HepG2 (cell line): ENCODE measurements at regions not wholly inside any gene's neighbourhood (a gene's known extent, or its start where the extent isn't known, plus 50 kb on each side); places are given as distances from the start of the nearest gene placed in this dataset.

ENCODE experiments used
- ATAC-seq: fragments of 200-7000 bp; cut with Tn5 transposase; 3 replicates; pipeline ENCODE4 v1.9.1; 2020; ENCODE audit warnings: mild to moderate bottlenecking, moderate library complexity
- BruUV-seq: library from RNA; stranded (reverse); fragments of 400-500 nt; replicated peaks from 2 replicates; lab custom pipeline; 2021; lab: Mats Ljungman, UMichigan
- CTCF ChIA-PET: fragments of 300-600 bp; formaldehyde crosslinking; extraction: SDS; loops from one replicate; lab custom pipeline; 2021; ENCODE audit warnings: low total read pairs, inconsistent platforms, low intra/inter-chr PET ratio; lab: Yijun Ruan, JAX
- POLR2A ChIA-PET: fragments of 350-600 bp; sonication (Branson Sonifier 250); formaldehyde crosslinking; loops from one replicate; lab custom pipeline; 2020; ENCODE audit warnings: antibody characterized with exemption, inconsistent platforms; lab: Yijun Ruan, JAX
- DNase-seq: peaks from one replicate; pipeline ENCODE4 v3.0.0-alpha.2; 2015; ENCODE audit warnings: low spot score
- FAIRE-seq: peaks from 3 replicates; lab custom pipeline; 2011; peaks lifted over from hg19 to GRCh38; lab: Jason Lieb, UNC
- H2AFZ ChIP-seq: one replicate; pipeline ENCODE4 v1.6.1; 2011; ENCODE audit warnings: low read length, inconsistent platforms
- H3K27ac ChIP-seq: fragments of 300-600 bp; 3 replicates; pipeline ENCODE4 v1.8.0; 2011; ENCODE audit warnings: mixed run types, mild to moderate bottlenecking, mixed read lengths, low read length, inconsistent platforms; ENCODE audit not compliant: insufficient read depth; ENCODE audit errors: extremely low read length
- H3K27me3 ChIP-seq, 2 experiments: fragments of 200-600 bp in 1 of 2; 2 replicates in 1 of 2; 3 replicates in 1 of 2; pipeline versions ENCODE4 v1.6.0 to v1.8.0; 2011; ENCODE audit warnings: low read length in 2 of 2, mild to moderate bottlenecking in 2 of 2, moderate library complexity in 2 of 2, inconsistent platforms in 1 of 2; ENCODE audit not compliant: insufficient read depth in 2 of 2, control insufficient read depth in 1 of 2
- H3K36me3 ChIP-seq, 2 experiments: fragments of 200-600 bp in 1 of 2; replicated peaks in 1 of 2; 2 replicates in 1 of 2; 3 replicates in 1 of 2; pipeline versions ENCODE4 v1.5.1 to v1.8.0; 2011; ENCODE audit warnings: low read length in 2 of 2, inconsistent platforms in 1 of 2; ENCODE audit not compliant: insufficient read depth in 2 of 2, control insufficient read depth in 1 of 2
- H3K4me1 ChIP-seq: 2 replicates; pipeline ENCODE4 v1.5.1; 2012; ENCODE audit warnings: low read length, inconsistent platforms; ENCODE audit not compliant: insufficient read depth
- H3K4me2 ChIP-seq: 2 replicates; pipeline ENCODE4 v1.6.0; 2011; ENCODE audit warnings: low read depth, low read length, inconsistent platforms
- H3K4me3 ChIP-seq, 3 experiments: fragments of 200-600 bp in 1 of 3; sonication (generic), shearing (Covaris generic) in 1 of 3; replicated peaks in 1 of 3; 2 replicates each; pipeline ENCODE4 v1.5.1; 2011 to 2016; ENCODE audit warnings: low read length in 3 of 3, inconsistent platforms in 2 of 3, low read depth in 2 of 3, mild to moderate bottlenecking in 2 of 3, control low read depth in 1 of 3, mixed read lengths in 1 of 3; ENCODE audit not compliant: insufficient read depth in 1 of 3
- H3K79me2 ChIP-seq: one replicate; pipeline ENCODE4 v1.6.1; 2011; ENCODE audit warnings: low read length, inconsistent platforms; ENCODE audit not compliant: insufficient read depth
- H3K9ac ChIP-seq: 2 replicates; pipeline ENCODE4 v1.6.0; 2011; ENCODE audit warnings: mild to moderate bottlenecking, low read depth, low read length, inconsistent platforms; ENCODE audit not compliant: insufficient read depth
- H3K9me3 ChIP-seq: 2 replicates; pipeline ENCODE4 v1.5.1; 2012; ENCODE audit warnings: mild to moderate bottlenecking, low read length
- H4K20me1 ChIP-seq: 2 replicates; pipeline ENCODE4 v1.6.0; 2011; ENCODE audit warnings: inconsistent platforms, mild to moderate bottlenecking, low read length, moderate library complexity; ENCODE audit not compliant: insufficient read depth
- CBX2 ChIP-seq, 2 experiments: fragments of 200-600 bp in 1 of 2; sonication (generic); formaldehyde crosslinking in 1 of 2; IDR thresholded peaks; 2 replicates each; pipeline versions ENCODE4 v1.7.0 to v1.8.1; 2018 to 2022; ENCODE audit warnings: low read depth in 2 of 2, low read length in 1 of 2, mild to moderate bottlenecking in 1 of 2, missing genetic modification reagents in 1 of 2
- FOXP4 ChIP-seq: sonication (generic); formaldehyde crosslinking; IDR thresholded peaks from 2 replicates; pipeline ENCODE4 v1.4.0; 2020; ENCODE audit warnings: missing genetic modification reagents
- NKX3-1 ChIP-seq: sonication (generic); formaldehyde crosslinking; IDR thresholded peaks from 2 replicates; pipeline ENCODE4 v1.5.0; 2020; ENCODE audit warnings: missing genetic modification reagents
- PRDM4 ChIP-seq: sonication (generic); formaldehyde crosslinking; IDR thresholded peaks from 2 replicates; pipeline ENCODE4 v1.9.0; 2021; ENCODE audit warnings: missing genetic modification reagents, borderline replicate concordance
- SP5 ChIP-seq: IDR thresholded peaks from 2 replicates; pipeline ENCODE4 v1.6.1; 2016; ENCODE audit warnings: low read depth, borderline replicate concordance
- SSRP1 ChIP-seq: IDR thresholded peaks from 2 replicates; pipeline ENCODE4 v1.6.1; 2016; ENCODE audit warnings: control low read depth
- ZKSCAN1 ChIP-seq: fragments of 150-350 bp; IDR thresholded peaks from 2 replicates; pipeline ENCODE4 v1.6.1; 2014; ENCODE audit warnings: low read length
- ZNF333 ChIP-seq: sonication (generic); formaldehyde crosslinking; IDR thresholded peaks from 2 replicates; pipeline ENCODE4 v1.4.0; 2020; ENCODE audit warnings: mild to moderate bottlenecking, missing genetic modification reagents, borderline replicate concordance
- ZNF33B ChIP-seq: sonication (generic); formaldehyde crosslinking; IDR thresholded peaks from 2 replicates; pipeline ENCODE4 v1.5.1; 2020; ENCODE audit warnings: mild to moderate bottlenecking, missing genetic modification reagents
- ZNF564 ChIP-seq: sonication (generic); formaldehyde crosslinking; IDR thresholded peaks from 2 replicates; pipeline ENCODE4 v1.8.1; 2023; ENCODE audit warnings: mild to moderate bottlenecking, missing genetic modification reagents
- ZNF570 ChIP-seq: sonication (generic); formaldehyde crosslinking; IDR thresholded peaks from 2 replicates; pipeline ENCODE4 v1.4.0; 2020; ENCODE audit warnings: mild to moderate bottlenecking, missing genetic modification reagents, borderline replicate concordance
- ZNF597 ChIP-seq: sonication (generic); formaldehyde crosslinking; IDR thresholded peaks from 2 replicates; pipeline ENCODE4 v1.5.0; 2020; ENCODE audit warnings: missing genetic modification reagents
- WGBS: methylation state at CpG from one replicate; pipeline ENCODE4 v1.1.6; 2017; ENCODE audit warnings: low lambda C conversion rate; 5-methylcytosine and 5-hydroxymethylcytosine counted together
- in situ Hi-C: cut with HindIII; loops from 2 replicates; pipeline ENCODE4 v1.10.0; 2017; ENCODE audit warnings: low pct_unique_long_range_greater_than_20kb; ENCODE audit not compliant: extremely low pct_ligation_motif_present
- intact Hi-C: fragments of 100-400 bp; cut with micrococcal nuclease; formaldehyde crosslinking; loops from one replicate; pipeline ENCODE4 v1.10.0; 2022; ENCODE audit not compliant: unreplicated experiment

GRCh38 chr3:18027161-18027939, 284.9 kb upstream of the TBC1D5 start:
- no peaks in the 10 kb centered on the region for H4K20me1 ChIP-seq
- H3K9me3 ChIP-seq: no peaks in the 10 kb centered on the region
- ChIA-PET CTCF (no interaction called here), POLR2A (no interaction called here)
- FAIRE-seq (no peak), DNase-seq (no peak), ATAC-seq (no peak)
- no peak overlapping the region for H3K4me2 ChIP-seq
- intact Hi-C loops (no loop called here), in situ Hi-C loops (no loop called here)
- no peak overlapping the region for H3K9ac ChIP-seq
- no peak overlapping the region for H3K4me3 ChIP-seq
- no peak for TF ChIP-seq NKX3-1 (CRISPR knock-in tag)
- no peak for TF ChIP-seq SSRP1 (CRISPR knock-in tag)
- TF ChIP-seq ZNF570: no peak
- TF ChIP-seq ZKSCAN1: no peak
- no peak for TF ChIP-seq CBX2 (IDR thresholded peaks at IDR 0.05; ENCODE audit: low read depth, low read length)
- no peak for TF ChIP-seq CBX2 (CRISPR knock-in tag; IDR thresholded peaks at IDR 0.05; ENCODE audit: low read depth)
- TF ChIP-seq SP5: no peak
- no peak for TF ChIP-seq ZNF33B (CRISPR knock-in tag)
- no peak for TF ChIP-seq ZNF564 (CRISPR knock-in tag)
- no peak for TF ChIP-seq FOXP4
- no peak for TF ChIP-seq PRDM4 (CRISPR knock-in tag)
- TF ChIP-seq ZNF333 (CRISPR knock-in tag): no peak
- TF ChIP-seq ZNF597 (CRISPR knock-in tag): no peak
- no peaks in the 10 kb centered on the region for H3K36me3 ChIP-seq
- H3K27me3 ChIP-seq: no peaks in the 10 kb centered on the region; a peak in 2 of 5 replicates
- no peaks in the 10 kb centered on the region for H3K4me1 ChIP-seq
- no TSS peak for BruUV-seq
- 2% methylated on average over 9 of the region's 9 CpGs for WGBS
- H2AFZ ChIP-seq: no peak overlapping the region
- no peaks in the 10 kb centered on the region for H3K79me2 ChIP-seq
- no peak overlapping the region for H3K27ac ChIP-seq
